T-helper 1 cell (primary cell): ENCODE measurements at regions not wholly inside any gene's neighbourhood (a gene's known extent, or its start where the extent isn't known, plus 50 kb on each side); places are given as distances from the start of the nearest gene placed in this dataset.
"Not testable (repeated sequence)": the region's sequence is repeated elsewhere in the genome, so short reads cannot be mapped to it uniquely, and the experiment has no call there.

Source experiments
- DNase-seq, 5 donors: peaks; one replicate each; pipeline ENCODE4 v3.0.0-alpha.2; 2012 to 2020

DNA sequence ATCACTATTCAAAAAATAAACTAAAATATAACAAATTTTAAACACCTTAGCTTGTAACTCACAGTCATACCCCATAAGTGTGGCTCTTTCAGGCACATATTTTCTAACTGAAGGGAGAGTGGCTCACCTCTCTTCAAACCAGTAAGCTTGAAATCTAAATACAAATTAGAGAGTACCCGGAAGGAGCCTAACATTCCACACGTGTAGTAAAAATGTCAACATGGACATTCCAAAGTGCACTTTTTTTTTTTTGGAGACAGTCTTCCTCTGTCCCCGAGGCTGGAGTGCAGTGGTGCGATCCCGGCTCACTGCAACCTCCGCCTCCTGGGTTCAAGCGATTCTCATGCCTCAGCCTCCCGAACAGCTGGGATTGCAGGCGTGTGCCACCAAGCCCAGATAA lies 275.6 kb upstream of the ADGRL2 start:
- DNase-seq = no peak

- no peak for DNase-seq
Observed at GRCh38 chr1:81519987-81520386, 280.7 kb upstream of the ADGRL2 start.

DNA sequence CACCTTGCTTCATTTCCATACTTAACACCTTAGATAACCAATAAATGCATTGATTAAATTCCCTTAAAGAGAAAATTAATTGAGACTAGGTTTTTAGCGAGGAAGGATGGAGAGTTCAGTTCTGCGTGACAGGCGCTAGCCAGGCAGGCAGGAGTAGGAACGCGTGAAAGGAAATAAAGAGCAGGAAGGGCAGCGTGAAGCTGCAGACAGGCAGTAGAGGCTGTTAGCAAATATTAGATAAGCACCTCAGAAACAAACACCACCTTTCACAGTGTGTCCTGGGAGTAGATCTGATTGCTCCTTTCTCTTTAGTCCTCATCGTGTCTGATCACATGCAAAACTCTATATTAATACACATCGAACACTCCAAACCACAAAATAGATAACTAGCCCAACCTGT lies 282.7 kb upstream of the ADGRL2 start:
- no peak for DNase-seq

- DNase-seq = no peak
Observed at GRCh38 chr1:81513796-81514354, 286.9 kb upstream of the ADGRL2 start.

GRCh38 chr1:81512252-81513003 lies 288.3 kb upstream of the ADGRL2 start:
- no peak for DNase-seq

- DNase-seq = no peak
Observed at GRCh38 chr1:81511281-81511680, 289.5 kb upstream of the ADGRL2 start.

DNA sequence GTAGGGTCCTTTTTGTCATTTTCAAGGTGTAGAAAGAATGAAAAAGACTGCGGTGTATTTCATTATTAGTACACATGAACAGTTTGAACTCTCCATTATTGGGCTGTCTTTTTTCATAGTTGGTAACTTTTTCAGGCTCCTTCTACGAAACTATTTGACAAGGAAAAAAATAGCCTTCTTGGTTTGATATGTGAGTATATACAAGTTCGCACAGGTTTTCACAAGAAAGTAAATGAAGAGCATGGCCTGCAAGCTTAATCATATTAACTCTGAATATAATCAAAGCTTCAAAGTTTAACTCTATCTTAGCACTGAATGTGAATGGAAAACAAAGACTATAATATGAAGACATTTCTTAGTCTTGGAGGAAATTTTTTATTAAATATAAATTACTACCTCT lies 290.0 kb upstream of the ADGRL2 start:
- DNase-seq = no peak

DNA sequence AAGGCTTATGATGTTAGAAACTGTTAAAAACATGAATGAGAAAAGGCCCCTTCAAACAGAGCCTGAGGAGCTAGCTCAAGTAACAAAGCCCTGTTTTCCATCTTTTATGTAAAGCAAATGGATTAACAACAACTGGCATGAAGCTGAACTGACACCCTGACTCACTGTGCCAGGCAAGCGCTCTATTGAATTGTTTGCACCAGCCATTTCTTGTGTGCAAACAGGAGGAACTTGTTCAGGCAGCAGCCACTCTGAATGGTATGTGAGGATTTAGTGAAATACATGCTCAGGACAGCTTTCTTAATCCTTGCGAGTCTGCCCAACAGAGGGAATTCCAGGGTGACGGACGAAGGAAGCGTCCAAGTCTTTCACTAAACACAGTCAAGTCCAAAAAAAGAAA lies 291.1 kb upstream of the ADGRL2 start:
- DNase-seq = no peak

DNA sequence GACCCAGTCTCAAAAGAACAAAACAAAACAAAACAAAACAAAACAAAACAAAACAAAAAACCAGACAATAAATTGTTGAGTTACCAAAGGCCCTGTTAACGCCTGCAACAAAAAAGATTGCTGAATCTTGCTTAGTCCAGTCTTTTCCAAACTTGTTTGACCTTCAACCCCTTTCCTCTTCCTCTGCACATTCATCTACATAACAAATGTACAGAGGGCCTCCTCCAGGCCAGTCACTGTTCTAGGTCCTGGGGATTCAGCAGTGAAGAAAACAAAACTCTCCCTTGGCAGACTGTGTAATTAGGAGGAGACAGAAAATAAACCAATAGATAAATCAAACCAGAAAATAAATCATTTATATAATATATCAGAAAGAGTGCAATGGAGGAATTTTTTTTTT lies 294.0 kb upstream of the ADGRL2 start:
- no peak for DNase-seq

DNA sequence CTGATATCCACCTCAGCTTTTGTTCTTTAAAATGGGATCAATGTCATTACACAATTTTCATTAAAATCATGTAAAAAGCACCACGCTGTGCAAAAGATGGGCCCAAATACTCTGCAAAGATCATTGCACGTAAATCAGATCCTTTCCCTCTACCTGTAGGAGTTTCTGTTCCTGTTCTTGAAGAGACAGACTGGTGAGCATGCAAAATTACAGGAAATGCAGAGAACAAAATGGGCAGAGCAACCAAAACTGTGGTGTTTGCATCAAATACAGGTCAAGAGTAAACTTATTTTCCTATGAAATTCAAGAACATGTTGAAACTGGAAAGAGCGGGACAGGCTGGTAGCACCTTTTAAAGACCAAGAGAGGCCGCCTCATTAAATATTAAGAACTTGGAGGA lies 294.9 kb upstream of the ADGRL2 start:
- no peak for DNase-seq

DNA sequence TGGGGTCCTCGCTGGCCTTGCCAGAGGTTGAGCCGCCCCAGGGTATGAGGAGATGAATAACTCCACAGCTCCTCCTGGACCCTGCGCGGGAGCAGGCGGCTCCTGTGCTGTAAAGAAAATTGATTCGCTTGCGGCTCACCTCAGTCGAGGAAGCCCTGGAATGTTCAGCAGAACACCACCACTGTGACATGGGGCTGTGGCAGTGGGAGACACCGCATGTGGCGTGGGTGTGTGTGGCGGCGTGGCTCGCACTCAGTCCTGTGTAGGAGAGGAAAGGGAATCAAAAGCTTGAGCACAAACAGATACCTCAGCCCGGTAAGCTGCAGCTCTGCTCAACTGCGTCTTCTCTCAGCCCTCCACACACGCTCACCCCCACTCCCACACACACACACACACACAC lies 295.9 kb upstream of the ADGRL2 start:
- DNase-seq = not testable (repeated sequence)

DNA sequence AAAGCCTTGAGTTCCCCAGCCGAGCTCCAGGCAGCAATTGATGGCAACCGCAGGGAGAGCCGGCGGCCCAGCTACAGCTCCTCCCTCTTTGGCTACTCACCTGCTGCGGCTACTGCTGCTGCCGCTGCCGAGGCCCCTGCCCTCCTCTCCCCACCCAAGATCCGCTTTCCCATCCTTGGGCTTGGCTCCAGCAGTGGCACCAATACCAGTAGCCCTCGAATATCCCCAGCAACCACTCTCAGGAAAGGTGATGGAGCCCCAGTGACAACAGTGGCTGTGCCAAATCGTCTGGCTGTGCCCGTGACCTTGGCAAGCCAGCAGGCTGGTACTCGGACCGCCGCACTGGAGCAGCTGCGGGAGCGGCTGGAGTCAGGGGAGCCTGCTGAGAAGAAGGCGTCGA lies 298.0 kb upstream of the ADGRL2 start:
- DNase-seq = not testable (repeated sequence)

- not testable (repeated sequence) for DNase-seq
Observed at GRCh38 chr1:81501485-81501884, 299.2 kb upstream of the ADGRL2 start.

DNA sequence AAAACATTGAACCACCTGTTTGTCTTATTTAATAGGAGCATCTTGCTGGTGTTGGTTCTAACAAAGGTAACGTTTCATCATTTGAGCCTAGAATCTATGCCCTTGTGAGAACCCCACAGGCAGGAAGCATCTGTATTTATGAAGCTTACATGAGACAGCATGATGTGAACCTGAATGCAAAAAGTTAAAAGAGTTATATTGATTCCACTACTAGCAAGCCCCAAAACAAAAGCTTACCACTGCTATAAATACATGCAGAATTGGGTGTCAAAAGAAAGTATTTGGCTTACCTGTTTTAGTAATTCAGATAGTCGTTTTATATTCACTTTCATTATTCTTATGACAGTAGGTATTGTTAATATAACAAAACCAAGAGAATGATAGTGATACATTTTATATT lies 301.2 kb upstream of the ADGRL2 start:
- DNase-seq = no peak

DNA sequence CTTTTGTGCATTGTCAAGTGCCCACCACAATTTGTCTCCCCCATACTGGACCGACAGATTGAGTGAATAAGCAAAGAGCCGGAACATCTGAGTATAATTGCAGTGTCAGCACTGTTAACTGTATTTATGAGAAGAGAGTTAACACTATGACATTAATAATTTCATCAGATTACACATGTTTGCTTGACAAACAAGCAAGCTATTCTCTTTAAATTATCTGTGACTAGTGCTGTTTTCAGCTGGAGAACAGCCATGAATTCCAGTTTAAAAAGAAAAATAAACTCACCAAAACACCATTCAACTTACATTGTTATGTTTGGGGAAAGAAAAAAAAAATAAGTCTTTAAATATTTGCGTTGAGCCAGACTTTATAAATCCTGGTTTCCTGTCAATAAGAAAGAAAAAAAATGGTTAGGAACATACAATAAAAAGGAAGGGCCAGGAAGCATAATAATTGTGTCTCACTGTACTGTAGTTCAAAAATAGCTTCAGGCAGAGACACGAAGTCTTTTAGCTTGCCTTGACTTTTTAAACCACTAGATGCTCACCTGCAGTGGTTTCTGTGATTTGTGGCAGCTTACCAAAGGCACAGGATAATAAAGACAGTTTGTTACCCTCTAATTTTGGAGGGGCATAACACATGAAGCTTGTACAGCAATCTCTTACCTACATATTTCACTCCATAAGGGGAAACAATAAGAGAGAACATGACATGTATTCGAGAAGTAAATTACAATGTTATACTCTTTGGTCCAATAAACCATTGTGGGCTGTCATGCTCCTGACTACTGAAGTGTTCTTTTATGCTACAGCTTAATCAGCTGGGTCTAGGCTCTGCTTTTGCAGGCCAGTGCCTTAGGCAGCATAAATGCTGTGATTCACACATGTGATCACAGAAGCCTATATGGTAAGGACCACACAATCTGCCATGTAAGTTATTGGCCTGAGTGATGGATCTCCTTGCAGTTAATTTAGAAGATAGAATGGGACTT lies 302.0 kb upstream of the ADGRL2 start:
- DNase-seq = no peak

DNA sequence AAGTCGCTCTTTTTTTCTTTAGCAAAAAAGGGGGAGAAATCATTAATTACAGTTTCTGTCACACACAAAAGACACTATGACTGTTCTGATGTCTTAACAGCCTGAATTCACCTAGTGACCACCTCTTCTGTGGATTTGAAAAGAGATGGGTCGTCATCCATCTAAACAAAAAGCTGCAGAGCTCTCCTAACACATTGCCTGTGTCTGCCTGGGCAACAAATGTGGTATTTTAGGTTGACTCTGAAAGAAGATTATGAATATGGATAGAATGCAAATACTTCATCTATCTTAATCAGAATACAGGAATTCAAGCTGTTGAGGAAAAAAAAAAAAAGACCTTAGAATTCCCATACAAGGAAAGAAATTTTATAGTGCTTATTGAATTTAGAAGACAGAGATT lies 304.4 kb upstream of the ADGRL2 start:
- DNase-seq = no peak

DNA sequence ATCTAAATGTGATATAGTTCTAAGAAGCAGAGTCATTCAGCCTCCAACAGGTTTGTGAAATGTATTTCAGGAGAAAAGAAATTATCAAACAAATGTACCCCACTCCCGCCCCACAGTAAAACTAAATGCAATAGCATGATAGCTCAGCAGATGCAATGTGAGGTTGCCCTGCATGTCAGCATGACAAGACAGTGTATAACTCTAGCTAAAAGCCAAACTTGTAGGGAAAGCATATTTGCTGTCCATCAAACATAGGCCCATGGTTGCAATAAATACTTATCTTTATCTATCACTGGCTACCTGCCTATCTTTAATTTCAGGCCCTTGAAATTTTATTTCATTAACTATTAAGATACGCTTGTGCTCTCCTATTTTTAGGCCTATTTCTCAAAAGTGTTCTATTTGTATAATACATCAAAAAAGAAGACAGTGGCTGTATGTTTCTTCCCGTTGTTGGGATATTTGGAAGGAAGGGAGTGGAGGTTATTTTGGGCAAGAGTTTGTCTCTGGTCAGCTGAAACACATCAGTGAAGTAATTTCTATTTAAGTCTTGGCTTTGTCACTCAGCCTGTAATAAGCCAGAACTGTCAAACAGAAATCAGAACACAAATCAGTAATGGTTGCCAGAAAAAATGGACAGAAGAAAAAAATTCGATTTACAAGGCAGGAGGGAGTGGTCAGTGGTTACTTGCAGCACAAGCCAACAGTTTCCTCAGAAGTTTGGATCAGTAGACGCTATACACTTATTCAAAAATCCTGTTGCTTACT lies 307.4 kb upstream of the ADGRL2 start:
- no peak for DNase-seq

GRCh38 chr1:81492628-81493027 lies 308.1 kb upstream of the ADGRL2 start:
- DNase-seq = no peak

DNA sequence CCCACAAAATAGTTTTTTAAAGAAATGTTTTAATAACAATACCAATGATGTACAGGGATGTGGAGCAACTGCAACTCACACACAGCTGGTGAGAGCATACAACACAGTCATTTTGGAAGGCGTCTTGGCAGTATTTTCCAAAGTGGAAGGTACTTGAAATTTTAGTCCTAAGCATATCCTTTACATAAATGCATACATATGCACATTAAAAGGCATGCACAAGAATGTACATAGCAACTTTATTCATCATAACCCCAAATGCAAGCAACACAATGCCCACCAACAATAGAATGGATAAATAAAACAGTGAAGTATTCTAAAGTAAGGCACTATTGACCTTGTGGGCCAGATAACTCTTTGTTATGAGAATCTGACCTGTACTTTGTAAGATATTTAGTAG lies 310.1 kb upstream of the ADGRL2 start:
- DNase-seq = no peak

- no peak for DNase-seq
Observed at GRCh38 chr1:81489372-81489934, 311.3 kb upstream of the ADGRL2 start.

GRCh38 chr1:81484284-81484683 lies 316.4 kb upstream of the ADGRL2 start:
- no peak for DNase-seq

- DNase-seq = no peak
Observed at GRCh38 chr1:81478219-81478618, 322.5 kb upstream of the ADGRL2 start.

GRCh38 chr1:81477710-81478109 lies 323.0 kb upstream of the ADGRL2 start:
- no peak for DNase-seq
